Osteoblast (primary cell): ENCODE measurements at regions not wholly inside any gene's neighbourhood (a gene's known extent, or its start where the extent isn't known, plus 50 kb on each side); places are given as distances from the start of the nearest gene placed in this dataset.

Experiments
- DNase-seq: peaks from one replicate; pipeline ENCODE4 v3.0.0; 2011; ENCODE audit warnings: low spot score, mixed read lengths; ENCODE audit not compliant: insufficient read length; ENCODE audit errors: missing footprints
- H2AFZ ChIP-seq: 2 replicates; pipeline ENCODE4 v1.6.0; 2011; ENCODE audit warnings: mild to moderate bottlenecking, low read length
- H3K27ac ChIP-seq: 2 replicates; pipeline ENCODE4 v1.5.1; 2011; ENCODE audit warnings: mild to moderate bottlenecking, low read depth, low read length, moderate library complexity
- H3K27me3 ChIP-seq: 2 replicates; pipeline ENCODE4 v1.6.0; 2012; ENCODE audit warnings: mild to moderate bottlenecking, control low read depth, inconsistent platforms, low read length, moderate library complexity; ENCODE audit not compliant: insufficient read depth
- H3K36me3 ChIP-seq: 2 replicates; pipeline ENCODE4 v1.5.1; 2011; ENCODE audit warnings: mild to moderate bottlenecking, low read length, control low read depth, moderate library complexity; ENCODE audit not compliant: insufficient read depth
- H3K4me1 ChIP-seq: 2 replicates; pipeline ENCODE4 v1.5.1; 2011; ENCODE audit warnings: mild to moderate bottlenecking, low read length, control low read depth, moderate library complexity; ENCODE audit not compliant: insufficient read depth
- H3K4me2 ChIP-seq: 2 replicates; pipeline ENCODE4 v1.6.0; 2011; ENCODE audit warnings: mild to moderate bottlenecking, low read length; ENCODE audit not compliant: insufficient read depth
- H3K4me3 ChIP-seq: fragments of 200-600 bp; sonication (generic); 3 replicates; pipeline ENCODE4 v1.5.1; 2012; ENCODE audit warnings: mild to moderate bottlenecking, low read length, inconsistent platforms; ENCODE audit not compliant: insufficient read depth
- H3K79me2 ChIP-seq: 2 replicates; pipeline ENCODE4 v1.6.0; 2012; ENCODE audit warnings: mild to moderate bottlenecking, low read length, control low read depth, inconsistent platforms; ENCODE audit not compliant: insufficient read depth
- H3K9me3 ChIP-seq: 2 replicates; pipeline ENCODE4 v1.5.1; 2011; ENCODE audit warnings: low read depth, low read length, control low read depth
- H4K20me1 ChIP-seq: 2 replicates; pipeline ENCODE4 v1.6.0; 2012; ENCODE audit warnings: mild to moderate bottlenecking, low read length, control low read depth; ENCODE audit not compliant: insufficient read depth
- CTCF ChIP-seq: IDR thresholded peaks from 2 replicates; pipeline ENCODE4 v1.5.1; 2011; ENCODE audit warnings: mild to moderate bottlenecking, low read depth, low read length, moderate library complexity; ENCODE audit errors: extremely low read depth

GRCh38 chr3:83873550-83873949 is 1085.2 kb upstream of the CADM2 start:
- DNase-seq: no peak
- H3K4me3 ChIP-seq: no peak overlapping the region
- H2AFZ ChIP-seq: no peak overlapping the region
- no peaks in the 10 kb centered on the region for H3K79me2 ChIP-seq
- no peaks in the 10 kb centered on the region for H3K4me1 ChIP-seq
- H3K4me2 ChIP-seq: no peak overlapping the region
- H4K20me1 ChIP-seq: no peaks in the 10 kb centered on the region
- no peak overlapping the region for H3K27ac ChIP-seq
- H3K36me3 ChIP-seq: no peaks in the 10 kb centered on the region
- H3K9me3 ChIP-seq: no peaks in the 10 kb centered on the region
- H3K27me3 ChIP-seq: no peaks in the 10 kb centered on the region
- no peak for TF ChIP-seq CTCF

- Histone ChIP-seq H3K36me3 (no peaks in the 10 kb centered on the region), H3K27ac (no peak overlapping the region), H3K79me2 (no peaks in the 10 kb centered on the region), H3K4me3 (no peak overlapping the region), H3K27me3 (no peaks in the 10 kb centered on the region), H3K9me3 (no peaks in the 10 kb centered on the region), H3K4me1 (no peaks in the 10 kb centered on the region), H2AFZ (no peak overlapping the region), H4K20me1 (no peaks in the 10 kb centered on the region), H3K4me2 (no peak overlapping the region)
- no peak for DNase-seq
- no peak for TF ChIP-seq CTCF
Observed at GRCh38 chr3:83877910-83878309, 1080.9 kb upstream of the CADM2 start.

- Histone ChIP-seq H3K27ac (no peak overlapping the region), H3K9me3 (no peaks in the 10 kb centered on the region), H3K27me3 (no peaks in the 10 kb centered on the region), H3K4me2 (no peak overlapping the region), H3K4me1 (no peaks in the 10 kb centered on the region), H3K79me2 (no peaks in the 10 kb centered on the region), H2AFZ (no peak overlapping the region), H3K4me3 (no peak overlapping the region), H4K20me1 (no peaks in the 10 kb centered on the region), H3K36me3 (no peaks in the 10 kb centered on the region)
- DNase-seq: no peak
- no peak for TF ChIP-seq CTCF
Observed at GRCh38 chr3:83882701-83883100, 1076.1 kb upstream of the CADM2 start.

- DNase-seq: no peak
- Histone ChIP-seq H3K27ac (no peak overlapping the region), H3K27me3 (no peaks in the 10 kb centered on the region), H3K9me3 (no peaks in the 10 kb centered on the region), H2AFZ (no peak overlapping the region), H3K4me2 (no peak overlapping the region), H4K20me1 (no peaks in the 10 kb centered on the region), H3K4me1 (no peaks in the 10 kb centered on the region), H3K36me3 (no peaks in the 10 kb centered on the region), H3K79me2 (no peaks in the 10 kb centered on the region), H3K4me3 (no peak overlapping the region)
- TF ChIP-seq CTCF: no peak
Observed at GRCh38 chr3:83890039-83890762, 1068.6 kb upstream of the CADM2 start.
